ENCODE measurements at regions not wholly inside any gene's neighbourhood (a gene's known extent, or its start where the extent isn't known, plus 50 kb on each side); places are given as distances from the start of the nearest gene placed in this dataset.

DNA sequence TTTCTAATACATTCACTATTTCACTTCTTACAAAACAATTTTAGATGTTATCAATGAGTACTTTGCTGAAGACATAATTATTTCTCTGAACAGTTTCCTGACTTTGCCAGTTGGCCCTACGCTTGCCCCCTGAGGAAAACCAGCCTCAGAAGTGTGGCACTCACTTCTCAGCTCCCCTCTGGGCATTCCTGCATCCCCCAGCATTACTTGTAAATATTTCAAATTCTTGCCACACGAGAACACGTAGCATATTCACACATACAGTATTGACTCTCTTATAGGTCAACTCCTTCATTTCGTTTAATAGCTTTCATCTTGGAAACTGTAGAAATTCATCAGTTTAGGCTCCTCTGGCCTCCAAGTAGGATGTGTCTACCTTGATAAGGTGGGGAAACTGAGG, 65.2 kb downstream of the OTX2 start:
- no peak overlapping the region for H3K4me3 Mint-ChIP-seq

DNA sequence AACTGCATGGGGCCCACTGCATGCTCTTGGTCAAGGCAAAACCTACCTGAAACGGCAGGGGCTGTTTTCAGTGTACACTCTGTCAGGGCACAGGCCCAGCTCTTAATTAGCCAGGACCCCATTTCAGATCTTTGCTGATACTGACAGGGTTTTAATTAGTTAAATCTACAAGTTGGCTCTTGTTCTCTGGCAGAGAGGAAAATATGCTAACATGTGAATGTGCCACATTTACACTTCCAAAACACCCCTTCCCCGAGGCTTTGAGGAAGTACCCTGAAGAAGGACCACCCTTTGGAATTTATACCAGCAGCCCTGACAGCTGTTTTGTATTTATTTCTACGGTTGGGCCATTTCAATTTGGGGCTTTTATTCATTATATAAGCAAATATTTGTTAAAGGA, 66.3 kb downstream of the OTX2 start:
- H3K36me3 Mint-ChIP-seq (ENCODE audit: low read depth), result no peaks in the 10 kb centered on the region
- TF ChIP-seq, protein P1, sequence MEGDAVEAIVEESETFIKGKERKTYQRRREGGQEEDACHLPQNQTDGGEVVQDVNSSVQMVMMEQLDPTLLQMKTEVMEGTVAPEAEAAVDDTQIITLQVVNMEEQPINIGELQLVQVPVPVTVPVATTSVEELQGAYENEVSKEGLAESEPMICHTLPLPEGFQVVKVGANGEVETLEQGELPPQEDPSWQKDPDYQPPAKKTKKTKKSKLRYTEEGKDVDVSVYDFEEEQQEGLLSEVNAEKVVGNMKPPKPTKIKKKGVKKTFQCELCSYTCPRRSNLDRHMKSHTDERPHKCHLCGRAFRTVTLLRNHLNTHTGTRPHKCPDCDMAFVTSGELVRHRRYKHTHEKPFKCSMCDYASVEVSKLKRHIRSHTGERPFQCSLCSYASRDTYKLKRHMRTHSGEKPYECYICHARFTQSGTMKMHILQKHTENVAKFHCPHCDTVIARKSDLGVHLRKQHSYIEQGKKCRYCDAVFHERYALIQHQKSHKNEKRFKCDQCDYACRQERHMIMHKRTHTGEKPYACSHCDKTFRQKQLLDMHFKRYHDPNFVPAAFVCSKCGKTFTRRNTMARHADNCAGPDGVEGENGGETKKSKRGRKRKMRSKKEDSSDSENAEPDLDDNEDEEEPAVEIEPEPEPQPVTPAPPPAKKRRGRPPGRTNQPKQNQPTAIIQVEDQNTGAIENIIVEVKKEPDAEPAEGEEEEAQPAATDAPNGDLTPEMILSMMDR (IDR thresholded peaks at IDR 0.05; ENCODE audit: unreplicated experiment in 3 of 3), result no peak
- no peaks in the 10 kb centered on the region for H3K27me3 Mint-ChIP-seq (ENCODE audit: low read depth)
- no peaks in the 10 kb centered on the region for H3K9me3 Mint-ChIP-seq
- H3K4me1 Mint-ChIP-seq, result no peaks in the 10 kb centered on the region
- no peak overlapping the region for H3K27ac Mint-ChIP-seq
- no peak overlapping the region for H3K4me3 Mint-ChIP-seq

More for the DNA sequence above, 65.2 kb downstream of the OTX2 start:
- H3K27me3 Mint-ChIP-seq (ENCODE audit: low read depth), result no peaks in the 10 kb centered on the region
- no peaks in the 10 kb centered on the region for H3K4me1 Mint-ChIP-seq
- H3K27ac Mint-ChIP-seq, result no peak overlapping the region
- H3K9me3 Mint-ChIP-seq, result no peaks in the 10 kb centered on the region
- TF ChIP-seq, protein P1 (IDR thresholded peaks at IDR 0.05; ENCODE audit: unreplicated experiment in 3 of 3), result no peak
- H3K36me3 Mint-ChIP-seq (ENCODE audit: low read depth), result no peaks in the 10 kb centered on the region

DNA sequence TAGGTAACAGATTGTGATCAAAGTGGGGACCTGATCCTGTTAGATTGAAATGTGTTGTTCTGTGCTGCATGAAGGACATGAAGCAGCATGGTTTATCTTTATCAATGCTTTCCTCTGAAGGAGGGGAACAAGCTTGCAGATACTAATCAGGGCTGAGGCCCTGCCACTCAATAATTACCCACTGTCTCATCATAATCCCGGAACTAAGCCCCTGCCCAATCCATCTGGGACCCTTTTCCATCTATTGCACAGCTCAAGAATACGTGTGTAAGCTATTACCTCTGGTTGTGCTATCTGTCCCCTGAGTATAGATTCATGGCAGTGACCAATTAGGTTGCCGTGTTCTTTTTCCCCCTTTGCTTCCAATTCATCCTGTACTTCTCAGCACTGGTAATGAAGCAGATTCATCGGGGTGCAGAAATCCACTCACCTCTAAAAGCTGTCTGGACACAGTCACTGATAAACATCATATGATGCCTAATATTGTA, 67.8 kb downstream of the OTX2 start:
- H3K4me1 Mint-ChIP-seq, result no peaks in the 10 kb centered on the region
- no peak overlapping the region for H3K4me3 Mint-ChIP-seq
- TF ChIP-seq, protein P1 (IDR thresholded peaks at IDR 0.05; ENCODE audit: unreplicated experiment in 3 of 3), result no peak
- H3K9me3 Mint-ChIP-seq, result no peaks in the 10 kb centered on the region
- H3K27me3 Mint-ChIP-seq (ENCODE audit: low read depth), result no peaks in the 10 kb centered on the region
- H3K36me3 Mint-ChIP-seq (ENCODE audit: low read depth), result no peaks in the 10 kb centered on the region
- no peak overlapping the region for H3K27ac Mint-ChIP-seq

DNA sequence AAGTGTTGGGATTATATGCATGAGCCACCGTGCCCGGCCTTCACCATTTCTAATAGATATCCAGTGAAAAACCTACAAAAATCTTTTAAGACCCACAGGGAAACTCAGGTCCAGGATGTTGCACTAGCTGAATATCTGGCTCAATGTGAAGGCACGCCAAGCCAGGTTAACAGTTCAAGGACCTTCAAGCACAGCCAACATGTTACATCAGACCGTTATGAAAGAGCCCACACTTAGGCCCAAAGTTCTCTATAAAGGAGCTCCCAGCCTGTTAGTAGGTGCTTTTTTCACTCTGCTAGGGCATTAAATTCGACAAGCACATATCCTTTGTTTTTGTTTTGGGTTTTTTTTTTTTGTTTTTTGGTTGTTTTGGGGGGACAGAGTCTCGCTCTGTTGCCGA, 69.0 kb downstream of the OTX2 start:
- Mint-ChIP-seq H3K4me3 (no peak overlapping the region), H3K27me3 (ENCODE audit: low read depth) (no peaks in the 10 kb centered on the region), H3K9me3 (no peaks in the 10 kb centered on the region), H3K4me1 (no peaks in the 10 kb centered on the region), H3K27ac (no peak overlapping the region), H3K36me3 (ENCODE audit: low read depth) (no peaks in the 10 kb centered on the region)
- TF ChIP-seq, protein P1 (IDR thresholded peaks at IDR 0.05; ENCODE audit: unreplicated experiment in 3 of 3), result no peak

DNA sequence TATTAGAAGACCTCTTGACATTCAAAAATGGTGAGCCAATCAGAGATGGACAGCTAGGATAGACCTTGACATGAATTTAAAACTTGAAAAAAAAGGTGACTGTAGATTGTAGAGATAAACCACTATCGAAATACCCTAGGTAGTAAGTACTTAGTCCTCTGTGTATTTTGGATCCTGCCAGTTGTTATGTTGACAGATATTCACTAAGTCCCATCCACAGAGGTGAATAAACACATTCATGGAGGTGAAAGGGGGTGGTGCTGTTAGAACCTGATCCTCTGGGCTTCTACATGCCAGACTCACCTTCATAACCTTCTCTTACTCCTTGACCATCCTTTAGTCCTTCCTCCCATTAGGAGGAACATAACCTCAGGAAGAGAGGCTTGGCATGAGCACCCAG, 72.3 kb downstream of the OTX2 start:
- Mint-ChIP-seq H3K4me3 (no peak overlapping the region), H3K27ac (no peak overlapping the region), H3K9me3 (no peaks in the 10 kb centered on the region), H3K27me3 (ENCODE audit: low read depth) (peaks cover 5% of the 10 kb centered on the region), H3K36me3 (ENCODE audit: low read depth) (no peaks in the 10 kb centered on the region), H3K4me1 (no peaks in the 10 kb centered on the region)
- TF ChIP-seq, protein P1 (IDR thresholded peaks at IDR 0.05; ENCODE audit: unreplicated experiment in 3 of 3), result no peak

DNA sequence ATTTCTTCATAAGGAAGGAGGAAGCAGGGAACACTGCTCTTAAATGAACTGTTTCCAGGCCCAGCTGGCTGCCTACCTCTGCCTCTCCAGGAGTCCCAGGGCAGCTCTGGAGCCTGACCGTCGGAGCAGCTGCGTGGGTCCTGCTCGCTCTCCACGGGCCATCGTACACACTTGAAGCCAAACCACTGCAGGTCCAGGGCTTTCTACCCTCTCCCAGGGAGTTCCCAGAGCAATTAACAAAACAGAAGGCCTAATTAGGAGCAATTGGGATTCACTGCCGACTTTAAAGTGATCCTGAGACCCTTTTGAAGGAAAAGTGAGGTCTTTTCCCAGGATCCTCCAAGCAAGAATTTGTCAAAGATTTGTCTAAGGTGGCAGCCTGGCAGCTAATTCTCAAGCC, 76.9 kb downstream of the OTX2 start:
- Mint-ChIP-seq H3K27ac (no peak overlapping the region), H3K4me1 (no peaks in the 10 kb centered on the region), H3K4me3 (no peak overlapping the region), H3K9me3 (no peaks in the 10 kb centered on the region), H3K27me3 (ENCODE audit: low read depth) (peaks cover 30% of the 10 kb centered on the region), H3K36me3 (ENCODE audit: low read depth) (no peaks in the 10 kb centered on the region)
- TF ChIP-seq, protein P1 (IDR thresholded peaks at IDR 0.05; ENCODE audit: unreplicated experiment in 3 of 3), result no peak

Measured in nephron (organoid).